ENCODE measurements at regions not wholly inside any gene's neighbourhood (a gene's known extent, or its start where the extent isn't known, plus 50 kb on each side); places are given as distances from the start of the nearest gene placed in this dataset.
A peak's percentile ranks its signal among the peaks of the same experiment; 100 is the strongest.
"Not testable (repeated sequence)": the region's sequence is repeated elsewhere in the genome, so short reads cannot be mapped to it uniquely, and the experiment has no call there.

GRCh38 chr4:109378511-109378910 lies 55.1 kb upstream of the SEC24B start:
- no peak for DNase-seq

GRCh38 chr4:109378076-109378475 lies 55.5 kb upstream of the SEC24B start:
- DNase-seq: no peak

- no peak for DNase-seq
Measured at GRCh38 chr4:109375778-109376414, 57.7 kb upstream of the SEC24B start.

- no peak for DNase-seq
Measured at GRCh38 chr4:109368661-109369060, 65.0 kb upstream of the SEC24B start.

GRCh38 chr4:109365939-109366338 lies 63.5 kb upstream of the COL25A1 start:
- peak; percentile 5 to 50 (median 8) for DNase-seq

- DNase-seq: not testable (repeated sequence)
Measured at GRCh38 chr4:109365297-109365696, 62.8 kb upstream of the COL25A1 start.

- no peak for DNase-seq
Measured at GRCh38 chr4:109359040-109359646, 56.7 kb upstream of the COL25A1 start.

GRCh38 chr4:109355835-109356234 lies 53.4 kb upstream of the COL25A1 start:
- DNase-seq: no peak

GRCh38 chr4:109352941-109353340 lies 50.5 kb upstream of the COL25A1 start:
- no peak for DNase-seq
